ENCODE measurements at regions not wholly inside any gene's neighbourhood (a gene's known extent, or its start where the extent isn't known, plus 50 kb on each side); places are given as distances from the start of the nearest gene placed in this dataset.

GRCh38 chr13:61712621-61713020 is 297.0 kb upstream of the PCDH20 start:
- 53% methylated on average over 1 of the region's 1 CpG for WGBS (ENCODE audit: insufficient coverage, insufficient replicate concordance, low lambda C conversion rate, missing lambda C conversion rate)
- no peak overlapping the region for H3K4me2 ChIP-seq (ENCODE audit: control insufficient read depth, insufficient read depth)
- no peak overlapping the region for H3K4me3 ChIP-seq
- FAIRE-seq: no peak
- BruUV-seq (replicated peaks): no TSS peak
- RAD21 ChIA-PET (ENCODE audit: unreplicated experiment): no interaction called here
- H4K20me1 ChIP-seq (ENCODE audit: control insufficient read depth, insufficient read depth): no peaks in the 10 kb centered on the region
- intact Hi-C loops (cut with micrococcal nuclease; ENCODE audit: unreplicated experiment): no loop called here
- no peak for ATAC-seq
- DNase-seq (ENCODE audit: low read depth, low spot score): no peak
- no peaks in the 10 kb centered on the region for H3K36me3 ChIP-seq (ENCODE audit: control insufficient read depth in 2 of 2, insufficient read depth in 2 of 2, low read length in 1 of 2)
- H3K9ac ChIP-seq (ENCODE audit: control insufficient read depth, insufficient read depth, low read length): no peak overlapping the region
- in situ Hi-C loops (cut with MboI): no loop called here
- no peaks in the 10 kb centered on the region for H3K9me3 ChIP-seq (replicated peaks; ENCODE audit: control insufficient read depth, insufficient read depth, low read length)
- H2AFZ ChIP-seq (ENCODE audit: control insufficient read depth, low read depth, low read length): no peak overlapping the region
- H3K27ac ChIP-seq (ENCODE audit: control insufficient read depth, insufficient read depth): no peak overlapping the region
- H3K4me1 ChIP-seq (ENCODE audit: control insufficient read depth, insufficient read depth, low read length): no peaks in the 10 kb centered on the region
- SMC1A ChIA-PET (ENCODE audit: uncharacterized antibody, unreplicated experiment): interaction anchor here (1.9 kb wide), 1 partner anchor 9 kb away, joined by 4 read pairs; no protein-coding TSS in a partner anchor
- POLR2A ChIA-PET: no interaction called here
- H3K27me3 ChIP-seq (replicated peaks in 1 of 2; ENCODE audit: control insufficient read depth in 2 of 2, insufficient read depth in 2 of 2, low read length in 1 of 2): no peaks in the 10 kb centered on the region
- no peaks in the 10 kb centered on the region for H3K79me2 ChIP-seq (ENCODE audit: control insufficient read depth, insufficient read depth, low read length)
- CTCF ChIA-PET: interaction anchor here (1.0 kb wide), 1 partner anchor 36 kb away, joined by 3 read pairs; no protein-coding TSS in a partner anchor
- no peak for TF ChIP-seq SPI1 (IDR thresholded peaks at IDR 0.05; ENCODE audit: borderline replicate concordance, insufficient read depth, low read depth, low read length)
- no peak for TF ChIP-seq ETV6 (conservative IDR thresholded peaks at IDR 0.05 in 1 of 2, IDR thresholded peaks at IDR 0.05 in 1 of 2; ENCODE audit: borderline replicate concordance in 1 of 2, low read depth in 1 of 2)
- TF ChIP-seq FOXK2 (IDR thresholded peaks at IDR 0.05): no peak
- no peak for TF ChIP-seq NR2C1 (IDR thresholded peaks at IDR 0.05)
- no peak for TF ChIP-seq PAX5 (IDR thresholded peaks at IDR 0.05; ENCODE audit: borderline replicate concordance, low read depth, low read length)
- TF ChIP-seq, protein P1, sequence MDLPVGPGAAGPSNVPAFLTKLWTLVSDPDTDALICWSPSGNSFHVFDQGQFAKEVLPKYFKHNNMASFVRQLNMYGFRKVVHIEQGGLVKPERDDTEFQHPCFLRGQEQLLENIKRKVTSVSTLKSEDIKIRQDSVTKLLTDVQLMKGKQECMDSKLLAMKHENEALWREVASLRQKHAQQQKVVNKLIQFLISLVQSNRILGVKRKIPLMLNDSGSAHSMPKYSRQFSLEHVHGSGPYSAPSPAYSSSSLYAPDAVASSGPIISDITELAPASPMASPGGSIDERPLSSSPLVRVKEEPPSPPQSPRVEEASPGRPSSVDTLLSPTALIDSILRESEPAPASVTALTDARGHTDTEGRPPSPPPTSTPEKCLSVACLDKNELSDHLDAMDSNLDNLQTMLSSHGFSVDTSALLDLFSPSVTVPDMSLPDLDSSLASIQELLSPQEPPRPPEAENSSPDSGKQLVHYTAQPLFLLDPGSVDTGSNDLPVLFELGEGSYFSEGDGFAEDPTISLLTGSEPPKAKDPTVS (IDR thresholded peaks at IDR 0.05; ENCODE audit: low read depth, low read length): no peak
- no peak for TF ChIP-seq RFX5 (IDR thresholded peaks at IDR 0.05; ENCODE audit: low read depth, low read length)
- no peak for TF ChIP-seq BACH1 (IDR thresholded peaks at IDR 0.05; ENCODE audit: borderline replicate concordance)
- TF ChIP-seq BCLAF1 (IDR thresholded peaks at IDR 0.05): no peak
- no peak for TF ChIP-seq YBX1 (IDR thresholded peaks at IDR 0.05)
- TF ChIP-seq ZNF217 (IDR thresholded peaks at IDR 0.05): no peak
- TF ChIP-seq ASH2L (IDR thresholded peaks at IDR 0.05; ENCODE audit: borderline replicate concordance, low read depth): no peak
- TF ChIP-seq REST (IDR thresholded peaks at IDR 0.05; ENCODE audit: low read depth, low read length): no peak
- TF ChIP-seq TCF3 (IDR thresholded peaks at IDR 0.05; ENCODE audit: borderline replicate concordance, insufficient read depth, low read depth, low read length): no peak
